ENCODE measurements at regions not wholly inside any gene's neighbourhood (a gene's known extent, or its start where the extent isn't known, plus 50 kb on each side); places are given as distances from the start of the nearest gene placed in this dataset.

DNA sequence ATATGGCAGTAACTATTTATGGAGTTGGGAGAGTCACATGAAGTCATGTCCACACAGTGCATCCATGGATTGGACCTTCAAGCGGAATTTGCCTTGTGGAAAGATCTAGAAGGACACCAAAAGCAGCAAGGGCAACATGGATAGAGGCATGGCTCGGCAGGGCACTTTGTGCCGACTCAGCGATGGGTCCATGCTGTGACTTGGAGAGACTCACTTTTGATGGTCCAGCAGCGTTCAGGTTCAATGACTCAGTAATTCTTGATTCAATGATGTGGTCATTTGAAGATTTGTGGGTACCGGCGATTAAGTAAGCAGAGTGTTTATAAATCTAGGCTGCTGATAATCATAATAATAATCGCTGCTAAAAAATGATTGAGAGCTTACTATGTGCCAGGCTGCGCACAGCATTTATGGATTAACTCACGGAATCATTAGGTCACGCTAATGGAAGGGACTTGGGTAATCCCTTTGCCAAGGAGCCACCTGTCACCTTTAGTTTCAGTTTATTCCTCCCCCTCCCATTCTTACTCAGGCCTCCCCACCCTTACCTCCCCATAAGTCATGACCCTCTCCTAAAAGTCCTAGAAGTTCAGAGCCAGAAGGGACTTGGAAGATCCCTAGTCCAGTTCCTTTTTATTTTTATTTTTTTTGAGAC lies 127.5 kb upstream of the CRHR1 start:
- DNase-seq = no peak
- ATAC-seq = no peak
- TF ChIP-seq CTCF (IDR thresholded peaks at IDR 0.05) = no peak
- Histone ChIP-seq H3K27ac (no peak overlapping the region), H3K9me3 (no peaks in the 10 kb centered on the region), H3K4me3 (no peak overlapping the region), H3K36me3 (no peaks in the 10 kb centered on the region), H3K4me1 (no peaks in the 10 kb centered on the region), H3K27me3 (peaks cover 0 to 58% (median 7%) of the 10 kb centered on the region in 7 donors)
- intact Hi-C loops (cut with DNase I) = no loop called here
- WGBS, 2 donors = 90 to 92% methylated on average over 11 of the region's 11 CpGs

DNA sequence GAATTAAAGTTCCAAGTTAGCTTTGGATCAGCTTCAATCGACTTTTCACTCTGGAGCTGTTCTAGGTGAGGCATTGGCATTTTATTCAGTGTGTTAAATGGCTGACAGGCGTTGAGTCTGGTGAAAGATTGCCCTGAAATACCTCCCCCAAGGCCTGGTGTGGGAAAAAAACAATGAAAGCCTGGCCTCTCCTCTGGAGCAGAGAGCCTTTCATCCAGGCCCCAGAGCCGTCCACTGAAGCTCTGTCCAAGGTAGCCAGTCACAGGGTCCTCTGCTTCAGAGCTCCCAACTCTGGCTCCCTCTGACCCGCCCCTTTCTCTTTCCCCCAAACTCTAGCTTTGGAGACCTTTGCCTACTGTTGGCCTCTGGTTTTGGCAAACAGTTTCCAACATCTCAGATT lies 123.6 kb upstream of the CRHR1 start:
- intact Hi-C loops (cut with DNase I) = no loop called here
- H3K36me3 ChIP-seq = no peaks in the 10 kb centered on the region
- H3K27me3 ChIP-seq = peaks cover 0 to 57% (median 14%) of the 10 kb centered on the region in 7 donors
- H3K27ac ChIP-seq = no peak overlapping the region
- no peak overlapping the region for H3K4me3 ChIP-seq
- H3K4me1 ChIP-seq = no peaks in the 10 kb centered on the region
- H3K9me3 ChIP-seq = peaks cover 0 to 4% (median 0%) of the 10 kb centered on the region in 11 donors
- DNase-seq (no peak), ATAC-seq (no peak)
- 32 to 33% methylated on average over 4 of the region's 4 CpGs for WGBS, 2 donors
- no peak for TF ChIP-seq CTCF (IDR thresholded peaks at IDR 0.05)

- ATAC-seq (no peak), DNase-seq (no peak)
- Histone ChIP-seq H3K4me1 (no peaks in the 10 kb centered on the region), H3K9me3 (peaks cover 0 to 4% (median 0%) of the 10 kb centered on the region in 11 donors), H3K36me3 (no peaks in the 10 kb centered on the region), H3K27ac (no peak overlapping the region), H3K4me3 (no peak overlapping the region), H3K27me3 (peaks cover 0 to 57% (median 14%) of the 10 kb centered on the region in 7 donors)
- intact Hi-C loops (cut with DNase I) = no loop called here
- TF ChIP-seq CTCF (IDR thresholded peaks at IDR 0.05) = no peak
- WGBS, 2 donors = 93 to 97% methylated on average over 2 of the region's 2 CpGs
Observed at GRCh38 chr17:45662432-45662831, 121.7 kb upstream of the CRHR1 start.

DNA sequence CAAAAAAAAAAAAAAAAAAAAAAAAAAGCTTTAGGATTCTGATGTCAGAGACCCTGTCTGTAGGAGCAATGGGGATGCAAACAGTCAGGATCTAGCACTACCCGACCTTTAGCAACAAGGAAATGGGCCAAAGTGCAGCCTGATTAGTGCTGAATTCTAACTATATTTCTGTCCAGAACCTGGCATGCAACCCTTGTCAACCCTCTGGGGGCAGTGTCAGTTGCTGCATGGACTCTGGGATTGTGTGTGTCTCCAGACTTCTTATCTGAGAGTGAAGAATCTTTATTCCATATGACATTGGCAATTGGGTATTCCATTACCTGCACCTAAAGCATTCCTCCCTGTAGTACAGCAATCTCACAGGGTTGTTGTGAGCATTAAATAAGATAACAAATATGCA lies 120.3 kb upstream of the CRHR1 start:
- intact Hi-C loops (cut with DNase I) = no loop called here
- no peak for TF ChIP-seq CTCF (IDR thresholded peaks at IDR 0.05)
- no peaks in the 10 kb centered on the region for H3K4me1 ChIP-seq
- H3K9me3 ChIP-seq = peaks cover 0 to 4% (median 0%) of the 10 kb centered on the region in 11 donors
- H3K4me3 ChIP-seq = no peak overlapping the region
- H3K27ac ChIP-seq = no peak overlapping the region
- peaks cover 0 to 60% (median 14%) of the 10 kb centered on the region in 7 donors for H3K27me3 ChIP-seq
- no peaks in the 10 kb centered on the region for H3K36me3 ChIP-seq
- DNase-seq (no peak), ATAC-seq (no peak)
- 46 to 69% methylated on average over 1 of the region's 1 CpG for WGBS, 2 donors

Data from heart right ventricle (tissue), 16 donors.